ENCODE measurements at regions not wholly inside any gene's neighbourhood (a gene's known extent, or its start where the extent isn't known, plus 50 kb on each side); places are given as distances from the start of the nearest gene placed in this dataset.

GRCh38 chr3:99541181-99541580 is 97.2 kb upstream of the COL8A1 start:
- Histone ChIP-seq H3K27me3 (ENCODE audit: control insufficient read depth in 1 of 2, insufficient read depth in 2 of 2, low read length in 2 of 2) (no peaks in the 10 kb centered on the region), H3K36me3 (ENCODE audit: insufficient read depth, low read length) (no peaks in the 10 kb centered on the region), H3K27ac (ENCODE audit: low read depth in 1 of 2, low read length in 2 of 2) (no peak overlapping the region), H3K9me3 (ENCODE audit: control insufficient read depth in 1 of 2, insufficient read depth in 1 of 2, low read length in 2 of 2) (no peaks in the 10 kb centered on the region), H3K4me3 (ENCODE audit: low read length) (no peak overlapping the region), H3K4me1 (ENCODE audit: insufficient read depth, low read length) (no peaks in the 10 kb centered on the region)
- Mint-ChIP-seq H3K4me3 (no peak overlapping the region), H3K4me1 (ENCODE audit: low read depth) (peaks cover 12% of the 10 kb centered on the region), H3K27me3 (no peaks in the 10 kb centered on the region), H3K9me3 (no peaks in the 10 kb centered on the region), H3K36me3 (ENCODE audit: low read depth) (no peaks in the 10 kb centered on the region), H3K27ac (no peak overlapping the region)
- CTCF ChIA-PET = no interaction called here
- no peak for DNase-seq
- no peak for ATAC-seq (ENCODE audit: poor library complexity)
- TF ChIP-seq, protein P1, sequence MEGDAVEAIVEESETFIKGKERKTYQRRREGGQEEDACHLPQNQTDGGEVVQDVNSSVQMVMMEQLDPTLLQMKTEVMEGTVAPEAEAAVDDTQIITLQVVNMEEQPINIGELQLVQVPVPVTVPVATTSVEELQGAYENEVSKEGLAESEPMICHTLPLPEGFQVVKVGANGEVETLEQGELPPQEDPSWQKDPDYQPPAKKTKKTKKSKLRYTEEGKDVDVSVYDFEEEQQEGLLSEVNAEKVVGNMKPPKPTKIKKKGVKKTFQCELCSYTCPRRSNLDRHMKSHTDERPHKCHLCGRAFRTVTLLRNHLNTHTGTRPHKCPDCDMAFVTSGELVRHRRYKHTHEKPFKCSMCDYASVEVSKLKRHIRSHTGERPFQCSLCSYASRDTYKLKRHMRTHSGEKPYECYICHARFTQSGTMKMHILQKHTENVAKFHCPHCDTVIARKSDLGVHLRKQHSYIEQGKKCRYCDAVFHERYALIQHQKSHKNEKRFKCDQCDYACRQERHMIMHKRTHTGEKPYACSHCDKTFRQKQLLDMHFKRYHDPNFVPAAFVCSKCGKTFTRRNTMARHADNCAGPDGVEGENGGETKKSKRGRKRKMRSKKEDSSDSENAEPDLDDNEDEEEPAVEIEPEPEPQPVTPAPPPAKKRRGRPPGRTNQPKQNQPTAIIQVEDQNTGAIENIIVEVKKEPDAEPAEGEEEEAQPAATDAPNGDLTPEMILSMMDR (IDR thresholded peaks at IDR 0.05) = no peak
- intact Hi-C loops (cut with DNase I, micrococcal nuclease) = no loop called here
- POLR2A ChIA-PET = no interaction called here

GRCh38 chr3:99537416-99537815 is 101.0 kb upstream of the COL8A1 start:
- Mint-ChIP-seq H3K9me3 (no peaks in the 10 kb centered on the region), H3K36me3 (ENCODE audit: low read depth) (no peaks in the 10 kb centered on the region), H3K4me3 (no peak overlapping the region), H3K4me1 (ENCODE audit: low read depth) (peaks cover 2% of the 10 kb centered on the region), H3K27ac (no peak overlapping the region), H3K27me3 (no peaks in the 10 kb centered on the region)
- H3K27ac ChIP-seq (ENCODE audit: low read depth in 1 of 2, low read length in 2 of 2) = no peak overlapping the region
- ChIA-PET POLR2A (no interaction called here), CTCF (no interaction called here)
- no peaks in the 10 kb centered on the region for H3K36me3 ChIP-seq (ENCODE audit: insufficient read depth, low read length)
- ATAC-seq (ENCODE audit: poor library complexity) (no peak), DNase-seq (no peak)
- H3K4me3 ChIP-seq (ENCODE audit: low read length) = no peak overlapping the region
- no peaks in the 10 kb centered on the region for H3K9me3 ChIP-seq (ENCODE audit: control insufficient read depth in 1 of 2, insufficient read depth in 1 of 2, low read length in 2 of 2)
- H3K4me1 ChIP-seq (ENCODE audit: insufficient read depth, low read length) = no peaks in the 10 kb centered on the region
- TF ChIP-seq, protein P1 (IDR thresholded peaks at IDR 0.05) = no peak
- intact Hi-C loops (cut with DNase I, micrococcal nuclease) = no loop called here
- no peaks in the 10 kb centered on the region for H3K27me3 ChIP-seq (ENCODE audit: control insufficient read depth in 1 of 2, insufficient read depth in 2 of 2, low read length in 2 of 2)

- Mint-ChIP-seq H3K36me3 (ENCODE audit: low read depth) (no peaks in the 10 kb centered on the region), H3K27me3 (no peaks in the 10 kb centered on the region), H3K27ac (no peak overlapping the region), H3K9me3 (no peaks in the 10 kb centered on the region), H3K4me1 (ENCODE audit: low read depth) (no peaks in the 10 kb centered on the region), H3K4me3 (no peak overlapping the region)
- Histone ChIP-seq H3K36me3 (ENCODE audit: insufficient read depth, low read length) (no peaks in the 10 kb centered on the region), H3K4me3 (ENCODE audit: low read length) (no peak overlapping the region), H3K27me3 (ENCODE audit: control insufficient read depth in 1 of 2, insufficient read depth in 2 of 2, low read length in 2 of 2) (no peaks in the 10 kb centered on the region), H3K27ac (ENCODE audit: low read depth in 1 of 2, low read length in 2 of 2) (no peak overlapping the region), H3K9me3 (ENCODE audit: control insufficient read depth in 1 of 2, insufficient read depth in 1 of 2, low read length in 2 of 2) (no peaks in the 10 kb centered on the region), H3K4me1 (ENCODE audit: insufficient read depth, low read length) (no peaks in the 10 kb centered on the region)
- TF ChIP-seq, protein P1 (IDR thresholded peaks at IDR 0.05) = no peak
- DNase-seq (no peak), ATAC-seq (ENCODE audit: poor library complexity) (no peak)
- ChIA-PET CTCF (no interaction called here), POLR2A (no interaction called here)
- intact Hi-C loops (cut with DNase I, micrococcal nuclease) = no loop called here
Observed at GRCh38 chr3:99536555-99537314, 101.7 kb upstream of the COL8A1 start.

Measured in CD4-positive, alpha-beta T cell (primary cell).